ENCODE measurements at regions not wholly inside any gene's neighbourhood (a gene's known extent, or its start where the extent isn't known, plus 50 kb on each side); places are given as distances from the start of the nearest gene placed in this dataset.

- DNase-seq: no peak
These were observed 55.4 kb upstream of the SCEL start for GRCh38 chr13:77480066-77480465.

DNA sequence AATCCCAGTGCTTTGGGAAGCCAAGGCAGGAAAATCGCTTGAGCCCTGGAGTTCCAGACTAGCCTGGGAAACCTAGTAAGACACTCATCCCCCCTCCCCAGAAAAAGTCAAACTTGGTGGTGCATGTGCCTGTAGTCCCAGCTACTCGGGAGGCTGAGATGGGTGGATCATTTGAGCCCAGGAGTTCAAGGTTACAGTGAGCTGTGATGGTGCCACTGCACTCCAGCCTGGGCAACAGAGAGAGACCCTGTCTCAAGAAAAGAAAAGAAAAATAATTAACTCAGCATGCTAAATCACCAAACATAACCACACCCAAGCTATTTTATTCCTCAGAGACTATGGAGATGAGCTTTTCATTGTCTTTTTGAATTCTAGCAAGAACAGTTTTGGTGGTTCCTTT is 56.2 kb upstream of the SCEL start:
- DNase-seq: no peak

GRCh38 chr13:77477299-77477848 is 58.1 kb upstream of the SCEL start:
- no peak for DNase-seq

- DNase-seq: no peak
These were observed 59.0 kb upstream of the SCEL start for GRCh38 chr13:77476456-77476855.

- no peak for DNase-seq
These were observed 60.0 kb upstream of the SCEL start for GRCh38 chr13:77475345-77476084.

DNA sequence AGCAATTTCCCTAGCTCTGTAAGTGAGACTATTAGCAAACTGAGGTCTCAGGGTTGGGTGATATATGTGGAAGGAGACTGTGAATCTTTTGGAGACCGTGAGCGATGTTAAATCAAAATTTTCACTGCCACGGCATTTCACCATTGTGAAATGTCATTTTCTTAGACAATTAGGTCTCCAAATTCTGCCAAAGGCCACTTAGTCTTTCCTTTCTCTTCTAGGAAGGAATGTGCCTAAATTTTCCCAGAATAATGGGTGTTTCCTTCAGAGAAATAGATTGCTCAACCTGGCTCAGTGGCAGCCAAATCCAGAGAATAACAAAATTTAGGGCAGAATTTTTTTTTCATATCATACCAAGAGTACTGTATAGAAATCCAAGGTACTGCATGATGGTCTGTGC is 64.5 kb upstream of the SCEL start:
- DNase-seq: no peak

GRCh38 chr13:77466753-77467422 is 68.6 kb upstream of the SCEL start:
- no peak for DNase-seq

- DNase-seq: peak; percentile 64
These were observed 69.8 kb upstream of the SCEL start for GRCh38 chr13:77465603-77466195.

- DNase-seq: no peak
These were observed 75.3 kb upstream of the SCEL start for GRCh38 chr13:77460195-77460594.

DNA sequence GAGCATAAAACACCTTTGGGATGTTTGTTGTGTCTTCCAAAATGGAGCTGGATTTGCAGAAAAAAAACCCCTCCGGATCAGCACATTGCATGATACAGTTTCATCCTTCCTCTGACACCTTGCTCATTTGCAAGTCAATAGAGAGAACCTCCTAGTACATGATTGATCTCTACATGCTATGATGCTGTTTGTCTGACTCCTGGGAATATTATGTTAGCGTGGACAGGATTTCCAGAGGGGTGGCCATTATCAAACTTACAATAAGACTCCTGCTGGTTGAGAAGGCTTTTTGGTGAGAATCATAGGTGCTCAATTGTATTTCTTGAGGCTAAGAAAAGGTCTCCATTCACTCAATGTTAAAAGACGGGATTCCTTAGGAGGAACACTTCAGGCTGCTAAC is 75.9 kb upstream of the SCEL start:
- DNase-seq: no peak

DNA sequence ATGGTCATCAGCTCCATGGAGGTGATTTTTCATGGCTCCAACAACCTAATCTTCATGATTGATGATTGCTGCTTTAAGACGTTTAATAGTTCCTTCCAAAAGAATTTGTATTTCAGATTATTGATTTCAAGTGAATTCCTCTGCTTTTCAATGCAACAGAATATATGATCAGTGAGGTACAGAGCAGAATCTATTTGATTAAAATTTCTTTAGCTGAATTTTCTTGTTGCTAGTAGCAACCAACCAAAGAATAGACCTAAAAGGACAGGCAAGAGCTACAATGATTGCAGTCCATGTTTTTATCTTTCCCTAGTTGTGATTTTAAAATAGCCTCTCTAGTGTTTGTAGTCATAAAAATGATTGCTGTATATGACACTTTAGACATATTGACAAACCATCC is 76.8 kb upstream of the SCEL start:
- DNase-seq: no peak

- DNase-seq: no peak
These were observed 77.5 kb upstream of the SCEL start for GRCh38 chr13:77457966-77458365.

- no peak for DNase-seq
These were observed 79.2 kb upstream of the SCEL start for GRCh38 chr13:77456271-77456670.

DNA sequence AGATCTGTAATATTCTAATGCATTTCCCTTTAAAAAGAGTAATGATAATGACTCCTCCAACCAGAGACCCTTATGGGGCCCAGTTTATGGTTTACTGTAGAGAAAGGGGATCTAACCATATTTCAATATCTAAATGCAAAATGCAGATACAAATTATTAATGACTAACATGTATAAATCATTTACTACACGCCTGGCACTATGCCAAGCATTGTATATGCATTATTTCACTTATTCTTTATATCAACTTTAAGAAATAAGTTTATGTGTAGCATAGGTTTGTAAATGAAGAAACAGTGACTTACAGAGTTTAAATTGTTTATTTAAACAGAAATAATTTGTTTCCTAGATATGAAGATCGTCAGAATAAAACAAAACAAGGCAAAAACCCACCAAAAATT is 86.2 kb upstream of the SCEL start:
- DNase-seq: no peak

DNA sequence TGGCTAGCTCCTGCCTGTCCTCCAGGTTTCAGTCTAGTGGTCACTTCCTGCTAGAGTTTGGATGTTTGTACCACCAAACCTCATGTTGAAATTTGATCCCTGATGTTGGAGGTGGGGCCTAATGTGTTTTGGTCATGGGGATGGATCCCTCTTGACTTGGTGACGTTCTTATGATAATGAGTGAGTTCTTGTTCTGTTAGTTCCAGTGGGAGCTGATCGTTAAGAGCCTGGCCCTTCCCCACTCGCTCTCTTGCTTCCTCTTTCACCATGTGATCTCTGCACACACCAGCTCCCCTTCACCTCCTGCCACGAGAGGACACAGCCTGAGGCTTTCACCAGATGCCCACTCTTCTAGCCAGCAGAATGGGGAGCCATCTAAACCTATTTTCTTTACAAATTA is 86.8 kb upstream of the SCEL start:
- DNase-seq: no peak

DNA sequence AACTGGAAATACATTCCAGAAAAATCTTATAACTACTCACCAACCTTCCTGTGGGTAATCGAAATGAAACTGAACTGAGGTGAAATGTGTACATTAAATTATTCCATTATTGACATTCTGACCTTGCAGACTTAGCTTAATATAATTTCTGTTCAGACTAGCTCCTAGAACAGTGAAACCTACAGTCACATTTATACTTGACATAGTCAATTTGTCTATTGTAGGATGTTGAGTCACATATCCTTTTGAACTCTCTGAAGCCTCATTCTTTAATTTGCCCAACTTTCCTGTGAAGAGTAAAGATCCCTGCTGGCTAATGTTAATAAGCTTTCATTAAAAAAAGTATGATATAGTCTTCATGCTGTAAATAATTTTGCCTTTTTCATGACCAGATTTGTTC is 92.0 kb upstream of the SCEL start:
- no peak for DNase-seq

- DNase-seq: no peak
These were observed 98.2 kb upstream of the SCEL start for GRCh38 chr13:77437267-77437666.

DNA sequence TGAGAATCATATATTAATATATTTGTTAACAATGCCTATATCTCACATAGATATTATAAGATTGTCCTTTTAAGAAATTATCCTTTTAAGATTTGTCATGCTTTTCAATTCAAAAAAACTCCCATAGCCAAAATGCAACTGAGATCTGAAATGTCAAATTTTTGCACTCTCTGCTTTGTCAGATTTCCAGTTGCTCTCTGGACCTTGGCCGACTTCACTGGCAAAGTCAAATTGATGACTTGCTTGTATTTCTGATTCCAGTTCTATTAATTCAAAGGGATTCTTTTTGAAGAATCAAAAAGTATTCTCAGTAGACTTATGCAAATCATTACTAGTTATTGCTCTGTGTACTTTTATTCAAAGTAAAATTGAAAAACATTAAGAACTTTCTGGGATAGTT is 101.2 kb upstream of the SCEL start:
- peak; percentile 5 for DNase-seq

GRCh38 chr13:77431449-77431848 is 104.1 kb upstream of the SCEL start:
- DNase-seq: no peak

GRCh38 chr13:77430377-77430951 is 103.6 kb upstream of the MYCBP2 start:
- no peak for DNase-seq

- DNase-seq: no peak
These were observed 102.6 kb upstream of the MYCBP2 start for GRCh38 chr13:77429320-77430142.

- DNase-seq: no peak
These were observed 98.8 kb upstream of the MYCBP2 start for GRCh38 chr13:77425705-77426104.

DNA sequence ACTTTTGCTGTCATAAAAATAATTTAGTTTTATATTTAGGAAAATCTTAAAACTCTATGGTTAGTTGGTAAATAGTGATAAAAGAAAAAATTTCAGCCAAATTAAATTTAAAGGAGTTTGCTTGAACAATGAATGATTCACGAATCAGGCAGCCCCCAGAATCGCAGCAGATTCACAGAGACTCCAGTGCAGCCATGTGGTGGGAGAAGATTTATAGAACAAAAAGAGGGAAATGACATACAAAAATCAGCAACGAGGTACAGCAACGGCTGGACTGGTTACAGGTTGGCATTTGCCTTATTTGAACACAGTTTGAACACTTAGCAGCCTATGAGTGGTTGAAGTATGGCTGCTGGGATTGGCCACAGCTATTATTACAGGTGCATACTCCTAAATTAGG is 96.4 kb upstream of the MYCBP2 start:
- DNase-seq: no peak

Measured in hindlimb muscle (tissue), 1 donor.